Activated B cell treated with CpG ODN at 0.5 μM for 24 hours (primary cell): ENCODE measurements at regions not wholly inside any gene's neighbourhood (a gene's known extent, or its start where the extent isn't known, plus 50 kb on each side); places are given as distances from the start of the nearest gene placed in this dataset.

Source experiments
- ATAC-seq: fragments of 200-7000 bp; cut with Tn5 transposase; one replicate; pipeline ENCODE4 v1.10.0; 2021; ENCODE audit warnings: low read depth, mild to moderate bottlenecking, moderate library complexity
- CTCF ChIA-PET: fragments of 350-600 bp; sonication (Branson Sonifier 250); formaldehyde crosslinking; loops from one replicate; lab custom pipeline; 2021; ENCODE audit warnings: antibody characterized with exemption; lab: Charles Lee
- POLR2A ChIA-PET: fragments of 350-600 bp; sonication (Branson Sonifier 250); formaldehyde crosslinking; loops from one replicate; lab custom pipeline; 2021; ENCODE audit warnings: antibody characterized with exemption; lab: Charles Lee
- DNase-seq: peaks from one replicate; pipeline ENCODE4 v3.0.0; 2022
- H3K27ac Mint-ChIP-seq: one replicate; pipeline ENCODE4 v1.8.0; 2020; ENCODE audit warnings: mixed read lengths
- H3K27me3 Mint-ChIP-seq: one replicate; pipeline ENCODE4 v1.8.0; 2021; ENCODE audit warnings: mixed read lengths
- H3K36me3 Mint-ChIP-seq: one replicate; pipeline ENCODE4 v1.8.0; 2021; ENCODE audit warnings: low read depth, mixed read lengths
- H3K4me1 Mint-ChIP-seq: one replicate; pipeline ENCODE4 v1.8.0; 2021; ENCODE audit warnings: mixed read lengths
- H3K4me3 Mint-ChIP-seq: one replicate; pipeline ENCODE4 v1.8.0; 2020; ENCODE audit warnings: mild to moderate bottlenecking, mixed read lengths
- H3K9me3 Mint-ChIP-seq: one replicate; pipeline ENCODE4 v1.8.0; 2020; ENCODE audit warnings: mixed read lengths
- CTCF ChIP-seq: fragments of 200-600 bp; IDR thresholded peaks from one replicate; pipeline ENCODE4 v1.8.0; 2022; ENCODE audit warnings: antibody characterized with exemption, mild to moderate bottlenecking
- intact Hi-C: fragments of 100-400 bp; cut with micrococcal nuclease; formaldehyde crosslinking; loops from one replicate; pipeline ENCODE4 v1.15.1; 2024

- DNase-seq (no peak), ATAC-seq (no peak)
- peaks cover 29% of the 10 kb centered on the region for H3K27me3 Mint-ChIP-seq
- CTCF ChIA-PET, result no interaction called here
- POLR2A ChIA-PET, result no interaction called here
- no peaks in the 10 kb centered on the region for H3K36me3 Mint-ChIP-seq
- peak overlapping the region; percentile 51 for H3K27ac Mint-ChIP-seq
- H3K4me3 Mint-ChIP-seq, result no peak overlapping the region
- H3K4me1 Mint-ChIP-seq, result no peaks in the 10 kb centered on the region
- no peaks in the 10 kb centered on the region for H3K9me3 Mint-ChIP-seq
- TF ChIP-seq CTCF, result no peak
- intact Hi-C loops, result no loop called here
These were observed 318.3 kb upstream of the ZMIZ1 start for GRCh38 chr10:78750418-78750817.

- DNase-seq (no peak), ATAC-seq (no peak)
- TF ChIP-seq CTCF, result no peak
- no peaks in the 10 kb centered on the region for H3K4me1 Mint-ChIP-seq
- CTCF ChIA-PET, result no interaction called here
- POLR2A ChIA-PET, result no interaction called here
- H3K27me3 Mint-ChIP-seq, result peaks cover 26% of the 10 kb centered on the region
- no peak overlapping the region for H3K27ac Mint-ChIP-seq
- intact Hi-C loops, result no loop called here
- H3K36me3 Mint-ChIP-seq, result no peaks in the 10 kb centered on the region
- H3K9me3 Mint-ChIP-seq, result no peaks in the 10 kb centered on the region
- no peak overlapping the region for H3K4me3 Mint-ChIP-seq
These were observed 317.1 kb upstream of the ZMIZ1 start for GRCh38 chr10:78751716-78752115.

GRCh38 chr10:78752221-78752620 is 316.5 kb upstream of the ZMIZ1 start:
- intact Hi-C loops, result no loop called here
- Mint-ChIP-seq H3K4me3 (no peak overlapping the region), H3K36me3 (no peaks in the 10 kb centered on the region), H3K4me1 (no peaks in the 10 kb centered on the region), H3K27ac (no peak overlapping the region), H3K9me3 (no peaks in the 10 kb centered on the region), H3K27me3 (peaks cover 27% of the 10 kb centered on the region)
- no peak for TF ChIP-seq CTCF
- ATAC-seq (no peak), DNase-seq (no peak)
- ChIA-PET POLR2A (no interaction called here), CTCF (no interaction called here)

- POLR2A ChIA-PET, result no interaction called here
- no peaks in the 10 kb centered on the region for H3K9me3 Mint-ChIP-seq
These were observed 316.1 kb upstream of the ZMIZ1 start for GRCh38 chr10:78752708-78753107.

More at GRCh38 chr10:78752708-78753107, 316.1 kb upstream of the ZMIZ1 start:
- TF ChIP-seq CTCF, result no peak
- intact Hi-C loops, result no loop called here
- no peak for DNase-seq
- Mint-ChIP-seq H3K4me1 (no peaks in the 10 kb centered on the region), H3K27ac (no peak overlapping the region), H3K27me3 (peaks cover 27% of the 10 kb centered on the region), H3K4me3 (no peak overlapping the region), H3K36me3 (no peaks in the 10 kb centered on the region)
- ATAC-seq, result no peak
- CTCF ChIA-PET, result interaction anchor here (0.6 kb wide), 1 partner anchor 863 kb away, joined by 3 read pairs; no protein-coding TSS in a partner anchor
